GM12878 (cell line): ENCODE measurements at regions not wholly inside any gene's neighbourhood (a gene's known extent, or its start where the extent isn't known, plus 50 kb on each side); places are given as distances from the start of the nearest gene placed in this dataset.
"Not testable (repeated sequence)": the region's sequence is repeated elsewhere in the genome, so short reads cannot be mapped to it uniquely, and the experiment has no call there.

Experiments
- MTA2 ChIP-seq: fragments of 450-650 bp; IDR thresholded peaks from 2 replicates; pipeline ENCODE4 v1.6.1; 2016; ENCODE audit warnings: low read depth, mild to moderate bottlenecking, moderate library complexity
- POLR2AphosphoS5 ChIP-seq: IDR thresholded peaks from 2 replicates; pipeline ENCODE4 v1.6.1; 2011; ENCODE audit warnings: mild to moderate bottlenecking, low read length, inconsistent platforms

- TF ChIP-seq MTA2, POLR2AphosphoS5: not testable (repeated sequence)
These were observed 2577.8 kb upstream of the TPTE start for GRCh38 chr21:7943534-7943933.
